Nephron (organoid): ENCODE measurements at regions not wholly inside any gene's neighbourhood (a gene's known extent, or its start where the extent isn't known, plus 50 kb on each side); places are given as distances from the start of the nearest gene placed in this dataset.

Source experiments
- H3K27ac Mint-ChIP-seq, 3 experiments: 2 replicates each; pipeline ENCODE4 v1.8.0; 2020; ENCODE audit warnings: mixed read lengths in 3 of 3, mild to moderate bottlenecking in 2 of 3, moderate library complexity in 1 of 3
- H3K27me3 Mint-ChIP-seq: 2 replicates; pipeline ENCODE4 v1.8.0; 2021; ENCODE audit warnings: low read depth, mild to moderate bottlenecking, moderate library complexity, mixed read lengths
- H3K36me3 Mint-ChIP-seq: 2 replicates; pipeline ENCODE4 v1.8.0; 2020; ENCODE audit warnings: low read depth, mixed read lengths
- H3K4me1 Mint-ChIP-seq: 2 replicates; pipeline ENCODE4 v1.8.0; 2020; ENCODE audit warnings: mixed read lengths
- H3K4me3 Mint-ChIP-seq, 3 experiments: 2 replicates each; pipeline ENCODE4 v1.8.0; 2020; ENCODE audit warnings: mild to moderate bottlenecking in 3 of 3, mixed read lengths in 3 of 3, moderate library complexity in 2 of 3
- H3K9me3 Mint-ChIP-seq: 2 replicates; pipeline ENCODE4 v1.8.0; 2020; ENCODE audit warnings: mixed read lengths
- CTCF ChIP-seq, 3 experiments: fragments of 200-600 bp; sonication (generic); IDR thresholded peaks; one replicate each; pipeline ENCODE4 v1.5.0; 2021; ENCODE audit warnings: antibody characterized with exemption in 3 of 3; ENCODE audit not compliant: unreplicated experiment in 3 of 3

DNA sequence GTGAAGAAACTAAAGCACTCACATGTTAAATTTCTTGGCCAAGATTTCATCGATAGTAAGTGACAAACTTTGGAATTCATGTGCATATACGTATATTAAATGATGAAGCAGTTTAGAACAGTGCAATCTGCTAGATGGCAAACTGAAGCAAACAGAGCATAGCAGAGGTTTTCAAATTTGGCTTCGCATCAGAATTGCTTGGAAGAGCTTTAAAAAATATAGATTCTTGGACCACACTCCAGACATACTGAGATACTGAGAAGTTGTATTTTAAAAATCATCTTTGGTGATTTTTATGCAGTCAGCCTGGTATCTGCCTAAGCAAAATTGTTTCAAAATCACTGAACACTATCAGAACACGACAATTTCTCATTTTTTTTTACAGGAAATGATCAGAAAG is 709.2 kb downstream of the PLA2G4A start:
- H3K36me3 Mint-ChIP-seq, result no peaks in the 10 kb centered on the region
- H3K4me1 Mint-ChIP-seq, result peaks cover 9% of the 10 kb centered on the region
- no peak overlapping the region for H3K27ac Mint-ChIP-seq
- no peaks in the 10 kb centered on the region for H3K27me3 Mint-ChIP-seq
- peaks cover 4% of the 10 kb centered on the region for H3K9me3 Mint-ChIP-seq
- no peak for TF ChIP-seq CTCF (IDR thresholded peaks at IDR 0.05; ENCODE audit: unreplicated experiment in 3 of 3)
- H3K4me3 Mint-ChIP-seq, result no peak overlapping the region

- H3K4me1 Mint-ChIP-seq, result no peaks in the 10 kb centered on the region
- no peaks in the 10 kb centered on the region for H3K27me3 Mint-ChIP-seq
- no peak for TF ChIP-seq CTCF (IDR thresholded peaks at IDR 0.05; ENCODE audit: unreplicated experiment in 3 of 3)
- H3K4me3 Mint-ChIP-seq, result no peak overlapping the region
- H3K36me3 Mint-ChIP-seq, result no peaks in the 10 kb centered on the region
- peaks cover 3% of the 10 kb centered on the region for H3K9me3 Mint-ChIP-seq
- no peak overlapping the region for H3K27ac Mint-ChIP-seq
These were observed 720.8 kb downstream of the PLA2G4A start for GRCh38 chr1:187549540-187549939.

DNA sequence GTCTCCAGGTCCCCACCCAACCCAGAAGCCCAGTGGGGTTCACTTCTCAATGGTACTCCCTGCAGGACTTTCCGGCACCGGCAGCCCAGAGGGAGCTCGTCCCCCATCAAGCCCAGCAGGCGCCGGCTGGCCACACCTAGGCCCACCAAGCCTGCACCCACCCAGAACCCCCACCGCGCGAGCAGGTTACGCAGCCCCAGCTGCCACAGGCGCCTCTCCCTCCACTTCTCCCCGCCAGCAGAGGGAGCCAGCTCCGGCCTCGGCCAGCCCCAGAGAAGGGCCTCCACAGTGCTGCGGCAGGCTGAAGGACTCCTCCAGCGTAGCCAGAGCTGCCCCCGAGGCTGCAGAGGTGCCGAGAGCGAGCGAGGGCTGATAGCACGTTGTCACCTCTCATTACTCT is 722.3 kb downstream of the PLA2G4A start:
- Mint-ChIP-seq H3K27ac (no peak overlapping the region), H3K27me3 (no peaks in the 10 kb centered on the region), H3K4me3 (no peak overlapping the region), H3K9me3 (peaks cover 3% of the 10 kb centered on the region), H3K4me1 (no peaks in the 10 kb centered on the region), H3K36me3 (no peaks in the 10 kb centered on the region)
- TF ChIP-seq CTCF (IDR thresholded peaks at IDR 0.05; ENCODE audit: unreplicated experiment in 3 of 3), result no peak

- Mint-ChIP-seq H3K27me3 (no peaks in the 10 kb centered on the region), H3K4me1 (no peaks in the 10 kb centered on the region), H3K27ac (no peak overlapping the region), H3K4me3 (no peak overlapping the region), H3K9me3 (no peaks in the 10 kb centered on the region), H3K36me3 (no peaks in the 10 kb centered on the region)
- TF ChIP-seq CTCF (IDR thresholded peaks at IDR 0.05; ENCODE audit: unreplicated experiment in 3 of 3), result no peak
These were observed 734.4 kb downstream of the PLA2G4A start for GRCh38 chr1:187563191-187563590.

DNA sequence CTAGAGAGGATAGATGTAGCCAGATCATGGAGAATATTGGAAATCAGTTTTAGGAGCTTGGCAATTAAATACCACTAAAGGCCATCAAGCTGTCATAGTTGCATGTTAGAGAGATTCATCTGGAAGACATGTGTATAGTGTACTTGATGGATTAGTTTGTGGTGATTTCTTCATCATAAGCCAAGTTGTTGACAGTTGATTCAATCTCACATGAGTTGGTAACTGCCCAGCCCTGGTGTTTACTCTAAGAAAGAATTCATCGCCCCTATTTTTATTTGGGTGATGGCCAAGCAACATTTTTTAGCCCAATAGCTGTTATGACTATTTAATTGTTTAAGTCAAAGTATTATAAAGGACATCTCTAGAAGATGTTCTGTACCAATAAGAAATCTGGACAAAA is 737.6 kb downstream of the PLA2G4A start:
- Mint-ChIP-seq H3K4me3 (no peak overlapping the region), H3K27me3 (no peaks in the 10 kb centered on the region), H3K36me3 (no peaks in the 10 kb centered on the region), H3K27ac (no peak overlapping the region), H3K9me3 (no peaks in the 10 kb centered on the region), H3K4me1 (no peaks in the 10 kb centered on the region)
- TF ChIP-seq CTCF (IDR thresholded peaks at IDR 0.05; ENCODE audit: unreplicated experiment in 3 of 3), result no peak

DNA sequence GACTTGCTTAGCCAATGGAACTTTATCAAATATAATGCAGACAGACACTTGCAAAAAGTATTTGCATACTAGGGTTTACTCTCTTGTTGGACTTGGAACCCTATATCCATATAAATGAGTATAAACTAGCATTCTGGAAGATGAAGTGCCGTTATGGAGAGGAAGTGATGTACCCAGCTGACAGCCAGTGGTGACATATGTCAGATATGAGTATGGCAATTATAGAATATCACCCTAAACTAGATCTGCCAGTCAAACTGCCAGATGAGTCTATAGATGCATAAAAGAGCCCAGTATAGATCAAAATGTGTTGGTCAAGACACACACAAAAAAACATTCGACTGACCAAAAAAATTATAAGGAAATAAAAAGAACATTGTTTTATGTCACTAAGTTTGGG is 739.3 kb downstream of the PLA2G4A start:
- H3K9me3 Mint-ChIP-seq, result no peaks in the 10 kb centered on the region
- H3K27me3 Mint-ChIP-seq, result no peaks in the 10 kb centered on the region
- H3K4me1 Mint-ChIP-seq, result no peaks in the 10 kb centered on the region
- no peak for TF ChIP-seq CTCF (IDR thresholded peaks at IDR 0.05; ENCODE audit: unreplicated experiment in 3 of 3)
- H3K27ac Mint-ChIP-seq, result no peak overlapping the region
- no peak overlapping the region for H3K4me3 Mint-ChIP-seq
- no peaks in the 10 kb centered on the region for H3K36me3 Mint-ChIP-seq
